Lung (tissue), 11 donors: ENCODE measurements at regions not wholly inside any gene's neighbourhood (a gene's known extent, or its start where the extent isn't known, plus 50 kb on each side); places are given as distances from the start of the nearest gene placed in this dataset.
A peak's percentile ranks its signal among the peaks of the same experiment; 100 is the strongest.

Source experiments
- ATAC-seq: fragments of 200-7000 bp; cut with Tn5 transposase; one replicate; pipeline ENCODE4 v1.9.1; 2020; ENCODE audit warnings: moderate number of reproducible peaks; ENCODE audit not compliant: insufficient read depth, low FRiP score
- DNase-seq, 3 donors: peaks; one replicate each; pipeline ENCODE4 v3.0.0-alpha.2; 2013 to 2017
- H3K27ac ChIP-seq, 2 donors: one replicate each; pipeline ENCODE4 v1.5.1; 2013; ENCODE audit warnings: mild to moderate bottlenecking in 2 of 2, moderate library complexity in 2 of 2, control low read depth in 1 of 2, inconsistent platforms in 1 of 2, low read depth in 1 of 2, low read length in 1 of 2
- H3K27me3 ChIP-seq, 3 donors: one replicate each; pipeline ENCODE4 v1.5.1; 2013; ENCODE audit warnings: low read length in 2 of 3; ENCODE audit not compliant: control insufficient read depth in 3 of 3, insufficient read depth in 3 of 3
- H3K36me3 ChIP-seq, 4 donors: one replicate each; pipeline ENCODE4 v1.5.1; 2013; ENCODE audit warnings: low read length in 4 of 4, mild to moderate bottlenecking in 1 of 4, moderate library complexity in 1 of 4; ENCODE audit not compliant: control insufficient read depth in 4 of 4, insufficient read depth in 4 of 4
- H3K4me1 ChIP-seq, 5 donors: one replicate each; pipeline ENCODE4 v1.5.1; 2013; ENCODE audit warnings: low read length in 5 of 5, mild to moderate bottlenecking in 2 of 5, moderate library complexity in 1 of 5; ENCODE audit not compliant: control insufficient read depth in 5 of 5, insufficient read depth in 5 of 5
- H3K4me3 ChIP-seq: one replicate; pipeline ENCODE4 v1.5.1; 2013; ENCODE audit warnings: mild to moderate bottlenecking, control low read depth, moderate library complexity
- H3K9ac ChIP-seq, 2 donors: one replicate each; pipeline ENCODE4 v1.5.1; 2013; ENCODE audit warnings: low read length in 2 of 2, control low read depth in 1 of 2; ENCODE audit not compliant: insufficient read depth in 1 of 2
- H3K9me3 ChIP-seq, 4 donors: one replicate each; pipeline ENCODE4 v1.5.1; 2013; ENCODE audit warnings: low read length in 3 of 4, mild to moderate bottlenecking in 1 of 4, moderate library complexity in 1 of 4; ENCODE audit not compliant: control insufficient read depth in 4 of 4, insufficient read depth in 3 of 4
- CTCF ChIP-seq: IDR thresholded peaks from 2 replicates; pipeline ENCODE4 v1.5.1; 2012; ENCODE audit warnings: mild to moderate bottlenecking; ENCODE audit errors: control extremely low read depth, extremely low read depth
- WGBS, 2 donors: extraction: QIAGEN DNeasy Blood & Tissue Kit; methylation state at CpG; one replicate each; pipeline ENCODE4 v1.1.7; 2013; 5-methylcytosine and 5-hydroxymethylcytosine counted together
- donor health status: control.
- donor health status: control.
- donor health status: Bipolar disorder and iron deficiency.
- donor health status: healthy.
- donor health status: DM: yes; HTN: yes; CAD: no.

- no peaks in the 10 kb centered on the region for H3K36me3 ChIP-seq
- ATAC-seq = no peak
- DNase-seq = peak; percentile 82 to 89 (median 86)
- WGBS, 2 donors = 4 to 6% methylated on average over 18 of the region's 18 CpGs
- peaks cover 0 to 4% (median 0%) of the 10 kb centered on the region in 4 donors for H3K9me3 ChIP-seq
- peak; percentile 47 for TF ChIP-seq CTCF
- H3K9ac ChIP-seq = peak overlapping the region in 1 of 2 donors; percentile 69
- H3K27me3 ChIP-seq = peaks cover 3 to 40% (median 6%) of the 10 kb centered on the region in 3 donors
- peaks cover 0 to 8% (median 0%) of the 10 kb centered on the region in 5 donors for H3K4me1 ChIP-seq
- H3K4me3 ChIP-seq = no peak overlapping the region
- H3K27ac ChIP-seq = no peak overlapping the region
Observed at GRCh38 chr21:33127154-33127867, 57.4 kb downstream of the OLIG1 start.

DNA sequence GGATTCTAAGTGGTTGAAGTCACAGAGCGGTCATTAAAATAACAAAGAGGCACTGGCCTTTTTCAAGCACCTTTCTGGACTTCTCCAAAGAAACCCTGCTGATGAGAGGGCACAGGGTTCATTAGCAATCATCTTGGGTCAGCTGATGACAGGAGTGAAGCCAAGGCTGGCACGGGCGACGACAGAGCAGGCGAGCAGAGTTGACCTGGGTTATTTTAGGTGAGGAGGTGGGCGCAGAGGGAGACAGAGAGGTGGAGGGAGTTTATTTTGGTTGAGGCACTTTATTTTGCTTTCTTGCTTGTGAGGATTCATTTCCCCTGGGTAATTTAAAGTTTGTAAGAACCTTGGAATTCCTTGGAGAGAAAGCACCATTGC lies 57.9 kb downstream of the OLIG1 start:
- Histone ChIP-seq H3K9me3 (peaks cover 0 to 4% (median 0%) of the 10 kb centered on the region in 4 donors), H3K27me3 (peaks cover 3 to 43% (median 6%) of the 10 kb centered on the region in 3 donors), H3K36me3 (no peaks in the 10 kb centered on the region), H3K27ac (no peak overlapping the region), H3K4me3 (no peak overlapping the region), H3K4me1 (peaks cover 0 to 8% (median 0%) of the 10 kb centered on the region in 5 donors), H3K9ac (no peak overlapping the region)
- no peak for TF ChIP-seq CTCF
- WGBS, 2 donors = 37 to 39% methylated on average over 6 of the region's 6 CpGs
- ATAC-seq = no peak
- no peak for DNase-seq

DNA sequence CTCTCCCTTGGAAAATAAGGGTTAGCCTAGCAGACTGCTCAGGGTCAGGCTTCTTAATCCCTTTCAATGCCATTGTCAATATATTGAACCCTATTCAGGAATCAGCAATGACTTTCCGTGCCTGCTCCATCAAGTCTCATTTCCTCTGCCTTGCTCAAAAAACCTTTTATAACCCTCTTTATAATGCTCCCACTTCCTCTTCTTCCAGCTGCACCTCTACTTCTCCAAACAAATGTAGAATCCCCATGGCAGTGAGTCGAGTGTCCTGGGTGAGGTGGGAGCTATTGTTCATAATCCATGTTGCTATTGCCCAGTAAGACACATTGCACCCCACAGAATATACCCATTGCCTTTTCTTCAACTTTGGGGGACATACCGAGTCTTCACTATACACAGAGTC lies 58.6 kb downstream of the OLIG1 start:
- no peak for TF ChIP-seq CTCF
- Histone ChIP-seq H3K4me3 (no peak overlapping the region), H3K36me3 (no peaks in the 10 kb centered on the region), H3K4me1 (peaks cover 0 to 8% (median 0%) of the 10 kb centered on the region in 5 donors), H3K9ac (no peak overlapping the region), H3K27ac (no peak overlapping the region), H3K27me3 (peaks cover 3 to 43% (median 6%) of the 10 kb centered on the region in 3 donors), H3K9me3 (peaks cover 0 to 4% (median 0%) of the 10 kb centered on the region in 4 donors)
- no peak for ATAC-seq
- 43 to 52% methylated on average over 3 of the region's 3 CpGs for WGBS, 2 donors
- no peak for DNase-seq

- Histone ChIP-seq H3K36me3 (no peaks in the 10 kb centered on the region), H3K4me1 (peaks cover 0 to 2% (median 0%) of the 10 kb centered on the region in 5 donors), H3K27me3 (peaks cover 0 to 34% (median 12%) of the 10 kb centered on the region in 3 donors), H3K9ac (no peak overlapping the region), H3K27ac (no peak overlapping the region), H3K4me3 (no peak overlapping the region), H3K9me3 (peaks cover 0 to 4% (median 0%) of the 10 kb centered on the region in 4 donors)
- DNase-seq = no peak
- 90 to 96% methylated on average over 3 of the region's 3 CpGs for WGBS, 2 donors
- no peak for TF ChIP-seq CTCF
- no peak for ATAC-seq
Observed at GRCh38 chr21:33132054-33132453, 62.1 kb downstream of the OLIG1 start.
